ENCODE measurements at regions not wholly inside any gene's neighbourhood (a gene's known extent, or its start where the extent isn't known, plus 50 kb on each side); places are given as distances from the start of the nearest gene placed in this dataset.

DNA sequence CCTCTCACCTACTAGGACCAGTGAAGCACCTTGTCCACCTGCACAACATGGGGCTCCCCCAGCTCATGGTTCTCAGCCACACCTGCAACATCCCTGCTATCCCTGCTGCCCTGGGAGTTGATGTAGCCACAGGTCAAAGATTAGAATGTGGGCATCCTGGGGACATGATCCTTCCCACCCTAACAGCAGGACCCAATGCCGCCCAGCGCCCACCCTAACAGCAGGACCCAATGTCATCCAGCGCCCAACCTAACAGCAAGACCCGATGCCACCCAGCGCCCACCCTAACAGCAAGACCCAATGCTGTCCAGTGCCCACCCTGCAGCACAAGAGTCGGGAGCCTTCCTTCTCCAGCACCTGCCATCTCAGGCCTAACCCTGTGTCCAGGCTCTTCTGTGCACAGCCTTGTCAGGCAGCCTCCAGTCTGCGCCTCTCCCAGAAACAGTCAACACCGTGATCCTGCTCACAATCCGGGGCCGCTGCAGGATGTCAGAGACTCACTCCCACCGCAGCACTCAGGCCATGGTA is 237.3 kb upstream of the SALL3 start:
- no peak for TF ChIP-seq NR3C1 (CRISPR knock-in tag; IDR thresholded peaks at IDR 0.05)
- TF ChIP-seq PAWR (CRISPR knock-in tag; IDR thresholded peaks at IDR 0.05; ENCODE audit: borderline replicate concordance) = no peak
- TF ChIP-seq FOXJ3 (CRISPR knock-in tag; IDR thresholded peaks at IDR 0.05; ENCODE audit: borderline replicate concordance) = no peak
- no peak for TF ChIP-seq PRMT3 (CRISPR knock-in tag; IDR thresholded peaks at IDR 0.05; ENCODE audit: borderline replicate concordance, low read depth)
- TF ChIP-seq, protein P1, sequence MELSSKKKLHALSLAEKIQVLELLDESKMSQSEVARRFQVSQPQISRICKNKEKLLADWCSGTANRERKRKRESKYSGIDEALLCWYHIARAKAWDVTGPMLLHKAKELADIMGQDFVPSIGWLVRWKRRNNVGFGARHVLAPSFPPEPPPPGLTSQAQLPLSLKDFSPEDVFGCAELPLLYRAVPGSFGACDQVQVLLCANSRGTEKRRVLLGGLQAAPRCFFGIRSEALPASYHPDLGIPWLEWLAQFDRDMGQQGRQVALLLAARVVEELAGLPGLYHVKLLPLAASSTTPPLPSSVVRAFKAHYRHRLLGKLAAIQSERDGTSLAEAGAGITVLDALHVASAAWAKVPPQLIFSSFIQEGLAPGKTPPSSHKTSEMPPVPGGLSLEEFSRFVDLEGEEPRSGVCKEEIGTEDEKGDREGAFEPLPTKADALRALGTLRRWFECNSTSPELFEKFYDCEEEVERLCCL (CRISPR knock-in tag; IDR thresholded peaks at IDR 0.05; ENCODE audit: borderline replicate concordance) = no peak
- H3K79me2 ChIP-seq (ENCODE audit: insufficient read depth, low read length) = no peaks in the 10 kb centered on the region
- H2AFZ ChIP-seq (ENCODE audit: low read length) = no peak overlapping the region
- H4K20me1 ChIP-seq (ENCODE audit: insufficient read depth, low read length) = no peaks in the 10 kb centered on the region
- DNase-seq (ENCODE audit: low spot score) = no peak
- no peaks in the 10 kb centered on the region for H3K36me3 ChIP-seq (replicated peaks in 1 of 2; ENCODE audit: control insufficient read depth in 1 of 2, insufficient read depth in 2 of 2, low read length in 2 of 2)
- 30% methylated on average over 5 of the region's 11 CpGs for WGBS (ENCODE audit: low lambda C conversion rate)
- H3K4me2 ChIP-seq (ENCODE audit: low read depth, low read length) = no peak overlapping the region
- H3K9ac ChIP-seq (ENCODE audit: insufficient read depth, low read depth, low read length) = no peak overlapping the region
- no peaks in the 10 kb centered on the region for H3K9me3 ChIP-seq (ENCODE audit: low read length)
- BruUV-seq (replicated peaks) = no TSS peak
- no peaks in the 10 kb centered on the region for H3K4me1 ChIP-seq (ENCODE audit: insufficient read depth, low read length)
- H3K27me3 ChIP-seq (ENCODE audit: control insufficient read depth in 1 of 2, insufficient read depth in 2 of 2, low read length in 2 of 2) = peaks cover 0 to 19% of the 10 kb centered on the region in 2 experiments; a peak in 2 of 5 replicates
- ChIA-PET CTCF (ENCODE audit: low intra/inter-chr PET ratio, low total read pairs) (no interaction called here), POLR2A (no interaction called here)
- no peak overlapping the region for H3K4me3 ChIP-seq (replicated peaks in 1 of 3; ENCODE audit: insufficient read depth in 1 of 3, low read depth in 2 of 3, low read length in 3 of 3)
- no peak for FAIRE-seq
- no peak for ATAC-seq
- H3K27ac ChIP-seq (ENCODE audit: extremely low read length, insufficient read depth, low read length) = no peak overlapping the region
- intact Hi-C loops (cut with micrococcal nuclease; ENCODE audit: unreplicated experiment) (no loop called here), in situ Hi-C loops (cut with HindIII; ENCODE audit: extremely low pct_ligation_motif_present, low pct_unique_long_range_greater_than_20kb) (no loop called here)

DNA sequence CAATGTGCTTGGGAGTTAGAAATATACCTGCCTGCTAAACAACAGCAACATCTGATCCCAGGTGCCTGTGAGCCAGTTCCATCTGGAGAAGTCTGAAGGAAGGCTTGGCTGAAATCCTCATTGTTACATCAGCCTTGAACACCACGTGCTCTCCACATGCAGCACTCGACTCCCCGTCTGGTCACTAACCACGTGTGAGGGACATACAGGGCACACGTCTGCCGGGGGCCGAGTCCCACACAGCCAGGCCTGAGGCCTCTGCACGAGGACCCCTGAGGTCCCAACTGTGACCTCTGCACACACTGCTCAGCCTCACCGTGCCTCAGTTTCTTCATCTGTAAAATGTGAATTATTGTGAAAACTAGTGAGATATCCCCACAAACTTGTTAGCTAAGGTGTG is 236.5 kb upstream of the SALL3 start:
- no peaks in the 10 kb centered on the region for H3K9me3 ChIP-seq (ENCODE audit: low read length)
- CTCF ChIA-PET (ENCODE audit: low intra/inter-chr PET ratio, low total read pairs) = no interaction called here
- H3K9ac ChIP-seq (ENCODE audit: insufficient read depth, low read depth, low read length) = no peak overlapping the region
- no peaks in the 10 kb centered on the region for H3K4me1 ChIP-seq (ENCODE audit: insufficient read depth, low read length)
- no peaks in the 10 kb centered on the region for H3K36me3 ChIP-seq (replicated peaks in 1 of 2; ENCODE audit: control insufficient read depth in 1 of 2, insufficient read depth in 2 of 2, low read length in 2 of 2)
- DNase-seq (ENCODE audit: low spot score) = no peak
- peaks cover 0 to 19% of the 10 kb centered on the region in 2 experiments; a peak in 2 of 5 replicates for H3K27me3 ChIP-seq (ENCODE audit: control insufficient read depth in 1 of 2, insufficient read depth in 2 of 2, low read length in 2 of 2)
- in situ Hi-C loops (cut with HindIII; ENCODE audit: extremely low pct_ligation_motif_present, low pct_unique_long_range_greater_than_20kb) = no loop called here
- POLR2A ChIA-PET = no interaction called here
- H3K4me2 ChIP-seq (ENCODE audit: low read depth, low read length) = no peak overlapping the region
- no peaks in the 10 kb centered on the region for H3K79me2 ChIP-seq (ENCODE audit: insufficient read depth, low read length)
- H2AFZ ChIP-seq (ENCODE audit: low read length) = no peak overlapping the region
- H4K20me1 ChIP-seq (ENCODE audit: insufficient read depth, low read length) = no peaks in the 10 kb centered on the region
- 8% methylated on average over 5 of the region's 9 CpGs for WGBS (ENCODE audit: low lambda C conversion rate)
- intact Hi-C loops (cut with micrococcal nuclease; ENCODE audit: unreplicated experiment) = no loop called here
- TF ChIP-seq, protein P2, sequence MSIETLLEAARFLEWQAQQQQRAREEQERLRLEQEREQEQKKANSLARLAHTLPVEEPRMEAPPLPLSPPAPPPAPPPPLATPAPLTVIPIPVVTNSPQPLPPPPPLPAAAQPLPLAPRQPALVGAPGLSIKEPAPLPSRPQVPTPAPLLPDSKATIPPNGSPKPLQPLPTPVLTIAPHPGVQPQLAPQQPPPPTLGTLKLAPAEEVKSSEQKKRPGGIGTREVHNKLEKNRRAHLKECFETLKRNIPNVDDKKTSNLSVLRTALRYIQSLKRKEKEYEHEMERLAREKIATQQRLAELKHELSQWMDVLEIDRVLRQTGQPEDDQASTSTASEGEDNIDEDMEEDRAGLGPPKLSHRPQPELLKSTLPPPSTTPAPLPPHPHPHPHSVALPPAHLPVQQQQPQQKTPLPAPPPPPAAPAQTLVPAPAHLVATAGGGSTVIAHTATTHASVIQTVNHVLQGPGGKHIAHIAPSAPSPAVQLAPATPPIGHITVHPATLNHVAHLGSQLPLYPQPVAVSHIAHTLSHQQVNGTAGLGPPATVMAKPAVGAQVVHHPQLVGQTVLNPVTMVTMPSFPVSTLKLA (IDR thresholded peaks at IDR 0.05) = peak; percentile 70
- no peak for TF ChIP-seq ZNF354B (CRISPR knock-in tag; IDR thresholded peaks at IDR 0.05)
- ATAC-seq = no peak
- FAIRE-seq = no peak
- H3K4me3 ChIP-seq (replicated peaks in 1 of 3; ENCODE audit: insufficient read depth in 1 of 3, low read depth in 2 of 3, low read length in 3 of 3) = no peak overlapping the region
- no TSS peak for BruUV-seq (replicated peaks)
- H3K27ac ChIP-seq (ENCODE audit: extremely low read length, insufficient read depth, low read length) = no peak overlapping the region

Measured in HepG2 (cell line).